CD4-positive, alpha-beta T cell treated with Interleukin-10 for 1 hour (primary cell): ENCODE measurements at regions not wholly inside any gene's neighbourhood (a gene's known extent, or its start where the extent isn't known, plus 50 kb on each side); places are given as distances from the start of the nearest gene placed in this dataset.

Experiments
- DNase-seq: peaks from one replicate; pipeline ENCODE4 v3.0.0-alpha.2; 2020

GRCh38 chr4:35649778-35650177 lies 594.5 kb downstream of the ARAP2 start:
- DNase-seq, result no peak

GRCh38 chr4:35652197-35652596 lies 592.1 kb downstream of the ARAP2 start:
- DNase-seq, result no peak

- no peak for DNase-seq
Observed at GRCh38 chr4:35653451-35653850, 590.9 kb downstream of the ARAP2 start.

GRCh38 chr4:35673137-35673536 lies 571.2 kb downstream of the ARAP2 start:
- no peak for DNase-seq

- DNase-seq, result no peak
Observed at GRCh38 chr4:35684755-35685154, 559.6 kb downstream of the ARAP2 start.

- no peak for DNase-seq
Observed at GRCh38 chr4:35689870-35690269, 554.4 kb downstream of the ARAP2 start.

GRCh38 chr4:35690271-35690670 lies 554.0 kb downstream of the ARAP2 start:
- DNase-seq, result no peak

- DNase-seq, result no peak
Observed at GRCh38 chr4:35695003-35695402, 549.3 kb downstream of the ARAP2 start.

- no peak for DNase-seq
Observed at GRCh38 chr4:35695421-35695820, 548.9 kb downstream of the ARAP2 start.

- no peak for DNase-seq
Observed at GRCh38 chr4:35697210-35697736, 547.0 kb downstream of the ARAP2 start.

GRCh38 chr4:35700663-35701062 lies 543.7 kb downstream of the ARAP2 start:
- DNase-seq, result no peak

GRCh38 chr4:35709080-35709479 lies 535.2 kb downstream of the ARAP2 start:
- no peak for DNase-seq

- no peak for DNase-seq
Observed at GRCh38 chr4:35710343-35710742, 534.0 kb downstream of the ARAP2 start.

GRCh38 chr4:35711127-35711526 lies 533.2 kb downstream of the ARAP2 start:
- no peak for DNase-seq

- no peak for DNase-seq
Observed at GRCh38 chr4:35723973-35724372, 520.3 kb downstream of the ARAP2 start.

- no peak for DNase-seq
Observed at GRCh38 chr4:35725131-35725530, 519.2 kb downstream of the ARAP2 start.

- no peak for DNase-seq
Observed at GRCh38 chr4:35730414-35730813, 513.9 kb downstream of the ARAP2 start.

- no peak for DNase-seq
Observed at GRCh38 chr4:35734381-35735098, 509.8 kb downstream of the ARAP2 start.

- DNase-seq, result no peak
Observed at GRCh38 chr4:35739308-35739707, 505.0 kb downstream of the ARAP2 start.

- no peak for DNase-seq
Observed at GRCh38 chr4:35754047-35754446, 490.3 kb downstream of the ARAP2 start.

- no peak for DNase-seq
Observed at GRCh38 chr4:35757836-35758235, 486.5 kb downstream of the ARAP2 start.

- DNase-seq, result no peak
Observed at GRCh38 chr4:35760807-35761206, 483.5 kb downstream of the ARAP2 start.

GRCh38 chr4:35771571-35771970 lies 472.7 kb downstream of the ARAP2 start:
- DNase-seq, result no peak

- no peak for DNase-seq
Observed at GRCh38 chr4:35772291-35772690, 472.0 kb downstream of the ARAP2 start.
